GM12865 (cell line): ENCODE measurements at regions not wholly inside any gene's neighbourhood (a gene's known extent, or its start where the extent isn't known, plus 50 kb on each side); places are given as distances from the start of the nearest gene placed in this dataset.

Experiments
- DNase-seq: peaks from one replicate; pipeline ENCODE4 v3.0.0; 2010; ENCODE audit warnings: low read depth
- H3K4me3 ChIP-seq: 2 replicates; pipeline ENCODE4 v1.5.1; 2011; ENCODE audit warnings: mild to moderate bottlenecking, low read depth, low read length, control low read depth
- TF ChIP-seq, protein P1 (sequence below): IDR thresholded peaks from 2 replicates; pipeline ENCODE4 v1.5.1; 2011; ENCODE audit warnings: low read length, control low read depth, low read depth, inconsistent platforms; ENCODE audit not compliant: insufficient read depth; ENCODE audit errors: missing control alignments

DNA sequence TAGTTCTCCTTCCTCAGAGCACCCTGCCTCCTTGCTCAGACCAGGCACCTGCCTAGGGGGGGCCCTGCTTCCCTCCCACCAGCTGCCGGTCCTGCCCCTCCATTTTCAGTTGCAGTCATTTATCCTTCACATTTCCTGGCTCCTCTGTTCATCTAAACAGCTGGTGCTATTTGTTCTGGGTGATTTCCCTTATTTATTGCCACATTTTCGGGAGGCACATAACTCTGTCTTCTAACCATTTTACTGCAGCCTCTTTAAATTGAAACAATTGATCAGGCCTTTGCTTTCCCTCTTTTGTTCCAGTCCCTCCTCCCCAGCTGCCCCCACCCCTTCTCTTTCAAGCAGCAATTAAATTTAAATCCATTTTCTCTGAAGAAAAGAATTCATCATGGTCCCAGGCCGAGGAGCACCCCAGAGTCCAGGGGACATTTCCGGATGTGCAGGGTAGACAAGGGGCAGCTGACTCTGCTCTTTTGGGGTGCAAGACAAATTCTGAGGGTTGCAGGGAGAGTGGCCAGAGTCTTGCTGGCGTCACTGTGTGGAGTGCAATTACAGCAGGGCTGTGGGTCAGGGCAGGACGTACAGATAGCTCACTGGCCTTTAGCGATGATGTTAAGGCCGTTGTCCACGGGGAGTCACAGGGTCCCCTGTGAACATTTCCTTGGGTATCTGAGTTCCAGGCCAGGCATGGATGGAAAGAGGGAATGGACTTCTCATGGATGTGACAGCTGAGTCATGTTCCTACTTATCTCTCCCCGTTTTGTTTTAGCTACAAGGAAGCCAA lies 476.4 kb downstream of the TBC1D22A start:
- no peak for DNase-seq
- no peak overlapping the region for H3K4me3 ChIP-seq
- TF ChIP-seq, protein P1, sequence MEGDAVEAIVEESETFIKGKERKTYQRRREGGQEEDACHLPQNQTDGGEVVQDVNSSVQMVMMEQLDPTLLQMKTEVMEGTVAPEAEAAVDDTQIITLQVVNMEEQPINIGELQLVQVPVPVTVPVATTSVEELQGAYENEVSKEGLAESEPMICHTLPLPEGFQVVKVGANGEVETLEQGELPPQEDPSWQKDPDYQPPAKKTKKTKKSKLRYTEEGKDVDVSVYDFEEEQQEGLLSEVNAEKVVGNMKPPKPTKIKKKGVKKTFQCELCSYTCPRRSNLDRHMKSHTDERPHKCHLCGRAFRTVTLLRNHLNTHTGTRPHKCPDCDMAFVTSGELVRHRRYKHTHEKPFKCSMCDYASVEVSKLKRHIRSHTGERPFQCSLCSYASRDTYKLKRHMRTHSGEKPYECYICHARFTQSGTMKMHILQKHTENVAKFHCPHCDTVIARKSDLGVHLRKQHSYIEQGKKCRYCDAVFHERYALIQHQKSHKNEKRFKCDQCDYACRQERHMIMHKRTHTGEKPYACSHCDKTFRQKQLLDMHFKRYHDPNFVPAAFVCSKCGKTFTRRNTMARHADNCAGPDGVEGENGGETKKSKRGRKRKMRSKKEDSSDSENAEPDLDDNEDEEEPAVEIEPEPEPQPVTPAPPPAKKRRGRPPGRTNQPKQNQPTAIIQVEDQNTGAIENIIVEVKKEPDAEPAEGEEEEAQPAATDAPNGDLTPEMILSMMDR, result no peak

DNA sequence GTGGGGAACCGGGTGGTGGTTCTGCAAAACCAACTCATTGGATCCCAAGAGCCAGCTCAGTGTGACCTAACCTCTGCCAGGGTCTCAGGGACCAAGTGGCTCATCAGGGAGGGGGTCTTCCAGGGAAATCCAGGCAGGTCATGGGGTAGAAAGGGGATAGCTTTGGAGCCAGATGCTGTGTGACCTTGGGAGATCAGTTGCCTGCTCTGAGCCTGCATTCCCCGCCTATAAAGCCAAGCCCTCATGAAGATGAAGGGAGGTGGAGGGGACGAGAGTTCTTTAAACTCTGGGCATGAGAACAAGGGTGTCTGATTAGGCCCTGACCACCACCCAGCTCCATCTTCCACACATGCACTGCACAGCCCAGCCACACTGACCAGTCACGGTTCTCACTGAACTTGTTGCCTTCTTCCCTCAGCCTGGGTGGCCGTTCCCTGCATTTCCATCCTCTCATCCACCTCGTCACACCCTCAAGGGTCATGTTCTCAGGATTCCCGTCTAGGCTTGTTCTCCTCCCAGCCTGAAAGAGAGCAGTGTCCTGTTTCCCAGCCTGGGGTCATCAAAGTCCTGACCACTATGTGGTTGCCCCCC lies 475.5 kb downstream of the TBC1D22A start:
- TF ChIP-seq, protein P1, result no peak
- H3K4me3 ChIP-seq, result no peak overlapping the region
- no peak for DNase-seq

DNA sequence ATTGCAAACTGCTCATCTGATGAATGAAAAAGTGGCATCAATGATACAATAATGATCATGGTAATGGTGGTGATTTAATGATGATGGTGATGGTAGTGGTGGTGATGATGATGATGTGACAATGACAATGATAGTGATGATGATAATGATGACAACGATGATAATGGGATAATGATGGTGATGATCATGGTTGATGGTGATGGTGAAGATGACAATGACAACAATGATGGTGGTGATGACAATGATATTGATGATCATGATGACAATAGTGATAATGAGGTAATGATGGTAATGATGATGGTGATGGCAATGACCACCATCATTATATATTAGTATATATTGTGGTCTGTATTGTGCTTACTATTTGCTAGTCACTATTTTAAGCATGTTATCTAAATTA lies 474.3 kb downstream of the TBC1D22A start:
- DNase-seq, result no peak
- TF ChIP-seq, protein P1, result no peak
- no peak overlapping the region for H3K4me3 ChIP-seq

DNA sequence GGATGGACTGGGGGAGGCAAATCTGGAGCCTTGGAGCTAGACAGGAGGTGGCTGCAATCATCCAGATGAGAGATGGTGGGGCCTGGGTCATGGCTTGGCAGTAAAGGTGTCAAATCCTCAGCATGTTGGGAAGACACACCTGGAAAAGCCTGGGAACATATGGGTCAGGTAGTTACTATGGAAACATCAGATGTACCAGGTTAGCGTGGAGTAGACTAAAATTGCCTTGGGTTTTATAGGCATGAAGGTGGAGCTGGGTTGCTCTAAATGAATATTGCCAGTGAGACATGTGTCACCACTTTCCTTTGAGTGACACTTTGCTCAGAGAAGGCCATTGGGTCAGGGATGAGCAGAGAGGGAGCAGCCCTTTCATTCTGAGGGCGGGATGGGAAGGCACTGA lies 473.7 kb downstream of the TBC1D22A start:
- DNase-seq, result no peak
- TF ChIP-seq, protein P1, result no peak
- H3K4me3 ChIP-seq, result no peak overlapping the region

DNA sequence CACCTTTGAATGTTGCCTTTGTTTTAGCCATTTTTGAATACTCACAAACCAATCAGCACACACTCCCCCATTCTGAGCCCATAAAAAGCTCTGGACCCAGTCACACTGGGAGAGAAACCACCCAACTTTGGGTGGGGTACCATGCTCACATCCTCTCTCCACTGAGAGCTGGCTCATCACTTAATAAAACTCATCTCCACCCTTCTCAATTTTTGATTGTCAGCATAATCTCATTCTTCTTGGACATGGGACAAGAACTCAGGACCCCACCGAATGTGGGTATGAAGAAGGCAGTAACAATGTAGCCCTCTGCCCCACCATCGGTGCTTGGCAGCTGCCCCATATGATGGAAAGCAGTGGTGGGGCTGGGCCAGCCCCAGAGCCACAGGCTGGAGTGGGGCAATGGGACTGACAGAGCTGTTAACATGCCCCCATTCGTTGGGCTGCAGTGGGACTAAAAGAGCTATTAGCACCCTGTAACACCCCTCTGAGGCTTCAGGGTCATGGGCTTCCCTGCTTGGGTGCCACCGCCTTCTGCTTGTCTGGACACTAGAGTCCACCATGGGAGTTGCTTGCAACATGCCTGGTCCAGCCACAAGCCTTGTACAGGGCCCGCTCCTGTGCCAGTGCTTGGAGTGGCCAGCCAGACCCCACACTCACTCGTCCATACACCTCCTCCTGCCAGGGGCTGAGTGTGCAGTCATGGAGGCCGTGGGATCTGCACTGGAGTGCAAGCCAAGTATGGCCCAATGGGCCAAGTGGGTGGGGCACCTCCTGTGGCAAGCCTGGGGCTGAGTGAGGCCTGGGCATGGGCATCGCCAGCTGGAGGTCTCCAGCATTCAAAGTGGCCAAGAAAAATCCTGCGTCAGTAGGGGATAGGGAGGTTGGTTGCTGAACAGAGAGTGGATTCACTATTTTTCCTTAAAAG lies 471.1 kb downstream of the TBC1D22A start:
- H3K4me3 ChIP-seq, result no peak overlapping the region
- TF ChIP-seq, protein P1, result no peak
- DNase-seq, result no peak

DNA sequence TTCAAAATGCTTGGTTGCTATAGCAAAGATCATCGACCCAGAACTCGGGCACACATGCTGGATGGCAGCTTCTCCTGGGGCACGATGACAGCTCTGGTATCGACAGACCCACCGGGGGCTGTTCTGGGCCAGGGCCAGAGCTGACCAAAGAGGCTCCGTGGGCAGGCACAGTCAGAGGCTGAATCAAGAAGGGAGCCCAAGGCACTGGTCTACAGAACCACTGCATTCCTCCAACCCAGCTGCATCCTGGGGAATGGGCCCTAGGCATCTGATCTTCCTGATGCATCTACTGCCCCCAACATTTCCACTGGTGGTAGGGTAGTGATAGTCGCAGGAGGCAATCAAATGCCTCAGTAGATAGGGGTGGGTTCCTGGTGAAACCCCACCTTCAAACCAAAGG lies 470.3 kb downstream of the TBC1D22A start:
- TF ChIP-seq, protein P1, result no peak
- H3K4me3 ChIP-seq, result no peak overlapping the region
- no peak for DNase-seq
